HG03571 (cell line): ENCODE measurements at regions not wholly inside any gene's neighbourhood (a gene's known extent, or its start where the extent isn't known, plus 50 kb on each side); places are given as distances from the start of the nearest gene placed in this dataset.

Source experiments
- ATAC-seq: cut with Tn5 transposase; IDR thresholded peaks from one replicate; pipeline ENCODE4 v1.9.1; 2021; ENCODE audit not compliant: unreplicated experiment

- ATAC-seq: no peak
These were observed 238.5 kb downstream of the TBX18 start for GRCh38 chr6:84525907-84526306.

GRCh38 chr6:84524636-84525035, 239.8 kb downstream of the TBX18 start:
- ATAC-seq: no peak

- ATAC-seq: no peak
These were observed 242.3 kb downstream of the TBX18 start for GRCh38 chr6:84522135-84522549.

GRCh38 chr6:84521511-84521910, 242.9 kb downstream of the TBX18 start:
- no peak for ATAC-seq

GRCh38 chr6:84517741-84518530, 246.5 kb downstream of the TBX18 start:
- no peak for ATAC-seq

- ATAC-seq: no peak
These were observed 248.2 kb downstream of the TBX18 start for GRCh38 chr6:84516154-84516553.

- no peak for ATAC-seq
These were observed 249.3 kb downstream of the TBX18 start for GRCh38 chr6:84515067-84515466.

GRCh38 chr6:84514089-84514971, 250.1 kb downstream of the TBX18 start:
- no peak for ATAC-seq

- no peak for ATAC-seq
These were observed 252.0 kb downstream of the TBX18 start for GRCh38 chr6:84512391-84512790.

GRCh38 chr6:84511929-84512328, 252.5 kb downstream of the TBX18 start:
- ATAC-seq: no peak

GRCh38 chr6:84508981-84509380, 255.4 kb downstream of the TBX18 start:
- ATAC-seq: no peak

GRCh38 chr6:84508334-84508733, 256.1 kb downstream of the TBX18 start:
- no peak for ATAC-seq

GRCh38 chr6:84504025-84504424, 260.4 kb downstream of the TBX18 start:
- no peak for ATAC-seq

- no peak for ATAC-seq
These were observed 263.1 kb downstream of the TBX18 start for GRCh38 chr6:84501315-84501714.

GRCh38 chr6:84500726-84501125, 263.7 kb downstream of the TBX18 start:
- no peak for ATAC-seq

GRCh38 chr6:84498905-84499304, 265.5 kb downstream of the TBX18 start:
- no peak for ATAC-seq

GRCh38 chr6:84492241-84493165, 265.1 kb upstream of the CEP162 start:
- ATAC-seq: no peak

- ATAC-seq: no peak
These were observed 262.2 kb upstream of the CEP162 start for GRCh38 chr6:84489598-84489997.

GRCh38 chr6:84486526-84486925, 259.1 kb upstream of the CEP162 start:
- ATAC-seq: no peak

GRCh38 chr6:84469144-84469543, 241.7 kb upstream of the CEP162 start:
- ATAC-seq: no peak

GRCh38 chr6:84467296-84467695, 239.9 kb upstream of the CEP162 start:
- no peak for ATAC-seq
